ENCODE measurements at regions not wholly inside any gene's neighbourhood (a gene's known extent, or its start where the extent isn't known, plus 50 kb on each side); places are given as distances from the start of the nearest gene placed in this dataset.

DNA sequence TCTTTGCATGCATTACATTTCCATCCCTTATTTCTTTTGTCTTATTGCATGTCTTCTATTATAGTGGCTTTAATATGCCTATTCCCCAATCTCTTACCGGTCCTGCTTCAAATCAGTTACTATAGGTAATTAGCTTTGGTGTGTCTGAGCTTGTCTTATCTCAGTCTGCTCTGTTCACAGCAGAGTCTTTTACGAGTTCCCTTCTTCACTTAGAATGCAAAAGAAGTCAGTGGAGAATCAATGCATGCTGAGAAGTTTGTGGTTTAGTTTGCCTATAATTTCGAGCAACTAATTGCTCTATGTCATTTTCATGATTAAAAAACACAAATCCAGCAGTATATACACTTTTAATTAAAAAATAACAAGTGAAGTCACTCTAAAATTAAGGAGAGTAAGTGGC is 545.0 kb downstream of the SLCO4C1 start:
- TF ChIP-seq POLR2A (IDR thresholded peaks at IDR 0.05; ENCODE audit: low read depth, low read length): no peak
- no peak for TF ChIP-seq POLR2AphosphoS5 (IDR thresholded peaks at IDR 0.05; ENCODE audit: low read depth, low read length)
- no peak for TF ChIP-seq TAF1 (IDR thresholded peaks at IDR 0.05; ENCODE audit: low read depth, low read length)
- TF ChIP-seq PAX5 (IDR thresholded peaks at IDR 0.05; ENCODE audit: insufficient read depth, low read length, severe bottlenecking): no peak
